ENCODE measurements at regions not wholly inside any gene's neighbourhood (a gene's known extent, or its start where the extent isn't known, plus 50 kb on each side); places are given as distances from the start of the nearest gene placed in this dataset.

DNA sequence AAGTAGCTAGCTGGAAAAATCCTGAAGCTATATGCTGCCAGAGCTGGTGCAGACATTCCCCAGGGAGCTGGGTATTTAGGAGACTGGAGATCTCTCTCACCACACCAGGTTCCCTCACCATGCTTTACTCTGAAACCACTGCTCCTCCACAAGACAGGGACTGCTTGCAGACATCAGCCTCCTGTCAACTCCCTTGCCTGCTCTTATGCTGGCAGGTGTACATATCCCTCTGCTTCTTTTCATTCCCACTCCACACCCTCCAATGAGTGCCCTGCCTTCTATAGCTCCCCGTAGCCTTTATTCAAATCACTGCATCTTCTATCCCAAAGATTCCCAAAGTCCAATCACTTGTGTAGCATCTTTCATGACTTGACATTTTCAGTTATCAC is 380.7 kb downstream of the NFIB start:
- no peak for DNase-seq (ENCODE audit: low spot score in 2 of 2, unreplicated experiment in 2 of 2)
- Mint-ChIP-seq H3K27ac (no peak overlapping the region), H3K4me1 (peaks cover 17% of the 10 kb centered on the region), H3K9me3 (no peaks in the 10 kb centered on the region), H3K36me3 (no peaks in the 10 kb centered on the region), H3K4me3 (no peak overlapping the region), H3K27me3 (ENCODE audit: low read depth) (no peaks in the 10 kb centered on the region)
- TF ChIP-seq, protein P1, sequence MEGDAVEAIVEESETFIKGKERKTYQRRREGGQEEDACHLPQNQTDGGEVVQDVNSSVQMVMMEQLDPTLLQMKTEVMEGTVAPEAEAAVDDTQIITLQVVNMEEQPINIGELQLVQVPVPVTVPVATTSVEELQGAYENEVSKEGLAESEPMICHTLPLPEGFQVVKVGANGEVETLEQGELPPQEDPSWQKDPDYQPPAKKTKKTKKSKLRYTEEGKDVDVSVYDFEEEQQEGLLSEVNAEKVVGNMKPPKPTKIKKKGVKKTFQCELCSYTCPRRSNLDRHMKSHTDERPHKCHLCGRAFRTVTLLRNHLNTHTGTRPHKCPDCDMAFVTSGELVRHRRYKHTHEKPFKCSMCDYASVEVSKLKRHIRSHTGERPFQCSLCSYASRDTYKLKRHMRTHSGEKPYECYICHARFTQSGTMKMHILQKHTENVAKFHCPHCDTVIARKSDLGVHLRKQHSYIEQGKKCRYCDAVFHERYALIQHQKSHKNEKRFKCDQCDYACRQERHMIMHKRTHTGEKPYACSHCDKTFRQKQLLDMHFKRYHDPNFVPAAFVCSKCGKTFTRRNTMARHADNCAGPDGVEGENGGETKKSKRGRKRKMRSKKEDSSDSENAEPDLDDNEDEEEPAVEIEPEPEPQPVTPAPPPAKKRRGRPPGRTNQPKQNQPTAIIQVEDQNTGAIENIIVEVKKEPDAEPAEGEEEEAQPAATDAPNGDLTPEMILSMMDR (IDR thresholded peaks at IDR 0.05; ENCODE audit: unreplicated experiment): no peak

DNA sequence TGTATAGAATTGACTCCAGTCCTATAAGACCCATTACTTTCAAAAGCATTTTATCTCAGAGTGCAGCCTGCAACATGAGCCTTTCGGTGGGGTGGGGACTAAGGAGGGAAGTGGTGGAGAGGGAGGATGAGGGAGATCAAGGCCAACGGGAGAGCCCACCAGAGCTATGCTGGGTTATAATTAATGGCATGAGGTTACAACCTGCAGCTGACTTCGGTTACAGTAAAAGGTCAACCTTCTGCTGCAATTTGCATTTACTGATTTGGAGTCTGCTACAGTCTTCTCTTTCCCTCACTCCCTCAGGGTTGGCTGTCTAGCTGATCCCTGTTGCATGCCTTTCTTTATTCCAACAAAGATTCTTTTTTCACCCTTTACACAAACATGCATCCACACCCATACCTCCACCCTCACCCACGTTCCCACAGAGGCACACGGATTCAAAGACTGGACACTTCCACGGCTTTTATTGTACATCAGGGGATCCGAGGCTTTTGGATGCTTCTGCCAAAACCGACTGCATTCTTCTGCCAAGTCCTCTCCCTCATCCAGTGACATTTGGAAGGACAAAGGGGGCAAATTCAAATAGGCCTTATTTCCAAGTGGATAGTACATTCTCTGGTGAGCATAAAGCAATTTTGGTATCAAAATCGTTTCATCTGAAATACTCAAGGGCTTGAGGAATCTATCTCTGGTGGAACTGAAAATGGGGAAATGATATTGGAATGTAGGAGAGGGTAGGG is 381.2 kb downstream of the NFIB start:
- Mint-ChIP-seq H3K9me3 (no peaks in the 10 kb centered on the region), H3K36me3 (no peaks in the 10 kb centered on the region), H3K27ac (peak overlapping the region; percentile 67), H3K4me3 (no peak overlapping the region), H3K4me1 (peaks cover 13% of the 10 kb centered on the region), H3K27me3 (ENCODE audit: low read depth) (no peaks in the 10 kb centered on the region)
- no peak for DNase-seq (ENCODE audit: low spot score in 2 of 2, unreplicated experiment in 2 of 2)
- TF ChIP-seq, protein P1 (IDR thresholded peaks at IDR 0.05; ENCODE audit: unreplicated experiment): no peak

DNA sequence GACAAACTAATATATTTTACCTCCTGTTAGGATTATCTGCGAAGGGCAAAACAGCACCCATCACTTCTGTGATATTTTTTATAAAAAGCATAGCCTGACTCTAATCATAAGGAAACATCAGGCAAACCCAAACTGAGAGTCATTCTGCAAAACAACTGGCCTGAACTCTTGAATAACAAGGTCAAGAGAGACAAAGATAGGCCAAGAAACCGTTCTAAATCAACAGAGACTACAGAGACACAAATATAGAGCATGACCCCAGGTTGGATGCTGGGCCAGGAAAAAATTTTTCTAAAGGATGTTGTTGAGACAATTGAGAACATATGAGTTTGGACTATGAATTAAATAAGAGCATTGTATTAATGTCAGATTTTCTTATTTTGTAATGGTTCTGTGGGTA is 384.9 kb downstream of the NFIB start:
- Mint-ChIP-seq H3K4me3 (no peak overlapping the region), H3K27me3 (ENCODE audit: low read depth) (no peaks in the 10 kb centered on the region), H3K27ac (no peak overlapping the region), H3K4me1 (peaks cover 9% of the 10 kb centered on the region), H3K36me3 (peaks cover 7% of the 10 kb centered on the region), H3K9me3 (peaks cover 16% of the 10 kb centered on the region)
- TF ChIP-seq, protein P1 (IDR thresholded peaks at IDR 0.05; ENCODE audit: unreplicated experiment): no peak
- no peak for DNase-seq (ENCODE audit: low spot score in 2 of 2, unreplicated experiment in 2 of 2)

DNA sequence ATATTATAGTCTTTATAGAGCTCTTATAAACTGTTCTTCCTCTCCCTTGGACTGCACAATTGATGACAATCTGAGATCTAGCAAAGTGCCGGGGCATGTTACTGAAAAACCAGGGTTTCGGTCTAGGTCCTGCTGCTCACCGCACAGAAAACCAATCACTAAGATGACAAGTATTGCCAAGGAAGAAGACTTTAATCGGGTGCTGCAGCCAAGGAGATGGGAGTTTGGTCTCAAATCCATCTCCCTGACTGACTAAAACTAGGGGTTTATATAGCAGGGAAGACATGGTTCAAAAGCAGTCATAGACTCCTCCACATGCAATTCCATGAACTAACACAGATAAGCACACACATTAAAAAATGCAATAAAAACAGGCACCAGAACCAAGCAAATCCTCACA is 390.6 kb downstream of the NFIB start:
- Mint-ChIP-seq H3K4me1 (peaks cover 22% of the 10 kb centered on the region), H3K4me3 (no peak overlapping the region), H3K36me3 (peaks cover 14% of the 10 kb centered on the region), H3K27me3 (ENCODE audit: low read depth) (no peaks in the 10 kb centered on the region), H3K27ac (no peak overlapping the region), H3K9me3 (peaks cover 25% of the 10 kb centered on the region)
- no peak for DNase-seq (ENCODE audit: low spot score in 2 of 2, unreplicated experiment in 2 of 2)
- TF ChIP-seq, protein P1 (IDR thresholded peaks at IDR 0.05; ENCODE audit: unreplicated experiment): no peak

DNA sequence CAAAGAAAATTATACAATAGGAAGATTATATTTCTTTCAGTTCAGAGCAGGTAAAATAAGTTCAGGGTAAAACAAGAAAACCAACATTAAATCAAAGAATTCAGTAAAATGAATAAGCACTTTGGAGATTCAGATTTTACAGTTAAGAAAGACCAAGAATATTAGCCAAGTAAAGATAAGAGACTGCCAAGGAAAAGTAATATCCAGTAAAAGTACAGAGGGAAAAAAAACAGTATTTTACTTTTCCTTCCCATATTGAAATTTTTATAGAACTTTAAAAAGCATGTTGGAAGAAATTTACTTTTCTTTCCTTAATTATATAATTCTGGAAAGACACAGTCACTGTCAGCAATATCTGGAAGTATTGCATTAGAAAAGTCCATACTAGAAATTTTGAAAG is 393.4 kb downstream of the NFIB start:
- peaks cover 31% of the 10 kb centered on the region for H3K4me1 Mint-ChIP-seq
- H3K27me3 Mint-ChIP-seq (ENCODE audit: low read depth): no peaks in the 10 kb centered on the region
- DNase-seq (ENCODE audit: low spot score in 2 of 2, unreplicated experiment in 2 of 2): no peak
- TF ChIP-seq, protein P1 (IDR thresholded peaks at IDR 0.05; ENCODE audit: unreplicated experiment): no peak
- no peak overlapping the region for H3K4me3 Mint-ChIP-seq
- H3K36me3 Mint-ChIP-seq: peaks cover 14% of the 10 kb centered on the region
- peak overlapping the region; percentile 54 for H3K27ac Mint-ChIP-seq
- H3K9me3 Mint-ChIP-seq: peaks cover 16% of the 10 kb centered on the region
